WTC11 (cell line): ENCODE measurements at regions not wholly inside any gene's neighbourhood (a gene's known extent, or its start where the extent isn't known, plus 50 kb on each side); places are given as distances from the start of the nearest gene placed in this dataset.

Experiments used
- ATAC-seq: fragments of 200-7000 bp; cut with Tn5 transposase; 2 replicates; pipeline ENCODE4 v1.10.0; 2021; ENCODE audit warnings: mild to moderate bottlenecking, moderate library complexity
- CTCF ChIA-PET: fragments of 300-600 bp; sonication (Branson Sonifier 250); formaldehyde crosslinking; loops from one replicate; lab custom pipeline; 2021; ENCODE audit warnings: antibody characterized with exemption; lab: Charles Lee
- POLR2A ChIA-PET: fragments of 350-600 bp; sonication (Branson Sonifier 250); formaldehyde crosslinking; loops from one replicate; lab custom pipeline; 2021; ENCODE audit warnings: antibody characterized with exemption; lab: Charles Lee
- DNase-seq: peaks from one replicate; pipeline ENCODE4 v3.0.0; 2021; ENCODE audit warnings: low spot score
- H3K27ac Mint-ChIP-seq: 2 replicates; pipeline ENCODE4 v1.8.0; 2021; ENCODE audit warnings: mixed read lengths
- H3K27me3 Mint-ChIP-seq: 2 replicates; pipeline ENCODE4 v1.8.0; 2021; ENCODE audit warnings: low read depth, mild to moderate bottlenecking, moderate library complexity, mixed read lengths
- H3K36me3 Mint-ChIP-seq: 2 replicates; pipeline ENCODE4 v1.8.0; 2021; ENCODE audit warnings: mixed read lengths
- H3K4me1 Mint-ChIP-seq: 2 replicates; pipeline ENCODE4 v1.8.0; 2022; ENCODE audit warnings: mixed read lengths
- H3K4me3 Mint-ChIP-seq: 2 replicates; pipeline ENCODE4 v1.8.0; 2021; ENCODE audit warnings: mild to moderate bottlenecking, moderate library complexity, mixed read lengths
- H3K9me3 Mint-ChIP-seq: 2 replicates; pipeline ENCODE4 v1.8.0; 2021; ENCODE audit warnings: mixed read lengths
- ATF1 ChIP-seq: sonication (generic); formaldehyde crosslinking; IDR thresholded peaks from 2 replicates; pipeline ENCODE4 v1.8.1; 2023; ENCODE audit warnings: mild to moderate bottlenecking, moderate library complexity, missing genetic modification reagents
- CBFB ChIP-seq: sonication (generic); formaldehyde crosslinking; IDR thresholded peaks from 2 replicates; pipeline ENCODE4 v1.8.1; 2022; ENCODE audit warnings: mild to moderate bottlenecking, low read depth, missing genetic modification reagents
- FOXK1 ChIP-seq: sonication (generic); formaldehyde crosslinking; IDR thresholded peaks from 2 replicates; pipeline ENCODE4 v1.8.0; 2022; ENCODE audit warnings: mild to moderate bottlenecking, moderate library complexity, missing genetic modification reagents
- GABPB1 ChIP-seq: sonication (generic); formaldehyde crosslinking; IDR thresholded peaks from 2 replicates; pipeline ENCODE4 v1.8.1; 2023; ENCODE audit warnings: mild to moderate bottlenecking, missing genetic modification reagents
- GRHL2 ChIP-seq: fragments of 250-450 bp; sonication (Bioruptor Pico); IDR thresholded peaks from 2 replicates; pipeline ENCODE4 v1.8.0; 2022; ENCODE audit warnings: mild to moderate bottlenecking, moderate library complexity; ENCODE audit not compliant: insufficient replicate concordance, severe bottlenecking
- HMGXB4 ChIP-seq: sonication (generic); formaldehyde crosslinking; IDR thresholded peaks from 2 replicates; pipeline ENCODE4 v1.8.1; 2023; ENCODE audit warnings: mild to moderate bottlenecking, moderate library complexity, missing genetic modification reagents
- JUN ChIP-seq: sonication (generic); formaldehyde crosslinking; IDR thresholded peaks from 2 replicates; pipeline ENCODE4 v1.8.0; 2023; ENCODE audit warnings: mild to moderate bottlenecking, missing genetic modification reagents
- KAT7 ChIP-seq: sonication (generic); formaldehyde crosslinking; IDR thresholded peaks from 2 replicates; pipeline ENCODE4 v1.8.1; 2023; ENCODE audit warnings: missing genetic modification reagents, mild to moderate bottlenecking, borderline replicate concordance
- MXD4 ChIP-seq: fragments of 250-450 bp; sonication (Bioruptor Pico); IDR thresholded peaks from 2 replicates; pipeline ENCODE4 v1.8.0; 2021; ENCODE audit warnings: mild to moderate bottlenecking, moderate library complexity, borderline replicate concordance
- OVOL2 ChIP-seq: fragments of 250-450 bp; sonication (Bioruptor Pico); IDR thresholded peaks from 2 replicates; pipeline ENCODE4 v1.9.0; 2021; ENCODE audit warnings: mild to moderate bottlenecking, borderline replicate concordance
- PRDM15 ChIP-seq: sonication (generic); formaldehyde crosslinking; IDR thresholded peaks from 2 replicates; pipeline ENCODE4 v1.8.0; 2022; ENCODE audit warnings: missing genetic modification reagents
- SOX15 ChIP-seq: fragments of 250-450 bp; sonication (Bioruptor Pico); IDR thresholded peaks from 2 replicates; pipeline ENCODE4 v1.9.0; 2021; ENCODE audit warnings: mild to moderate bottlenecking
- SP1 ChIP-seq: sonication (generic); formaldehyde crosslinking; conservative IDR thresholded peaks from 2 replicates; pipeline ENCODE4 v1.8.1; 2022; ENCODE audit warnings: missing genetic modification reagents
- STAT6 ChIP-seq: sonication (generic); formaldehyde crosslinking; conservative IDR thresholded peaks from 2 replicates; pipeline ENCODE4 v1.8.1; 2023; ENCODE audit warnings: mild to moderate bottlenecking, low read depth, missing genetic modification reagents, moderate library complexity
- TEAD1 ChIP-seq: sonication (generic); formaldehyde crosslinking; IDR thresholded peaks from 2 replicates; pipeline ENCODE4 v1.8.0; 2022; ENCODE audit warnings: mild to moderate bottlenecking, missing genetic modification reagents
- TEAD4 ChIP-seq: sonication (generic); formaldehyde crosslinking; IDR thresholded peaks from 2 replicates; pipeline ENCODE4 v1.8.0; 2022; ENCODE audit warnings: mild to moderate bottlenecking, missing genetic modification reagents
- USF1 ChIP-seq: sonication (generic); formaldehyde crosslinking; IDR thresholded peaks from 2 replicates; pipeline ENCODE4 v1.8.0; 2022; ENCODE audit warnings: mild to moderate bottlenecking, missing genetic modification reagents
- ZNF121 ChIP-seq: sonication (generic); formaldehyde crosslinking; IDR thresholded peaks from 2 replicates; pipeline ENCODE4 v1.8.0; 2023; ENCODE audit warnings: missing genetic modification reagents
- ZNF232 ChIP-seq: sonication (generic); formaldehyde crosslinking; IDR thresholded peaks from 2 replicates; pipeline ENCODE4 v1.8.0; 2022; ENCODE audit warnings: mild to moderate bottlenecking, missing genetic modification reagents
- TF ChIP-seq, protein P1 (sequence below): sonication (generic); formaldehyde crosslinking; IDR thresholded peaks from 2 replicates; pipeline ENCODE4 v1.8.1; 2022; ENCODE audit warnings: low read depth, mild to moderate bottlenecking, moderate library complexity, missing genetic modification reagents, borderline replicate concordance
- TF ChIP-seq, protein P2 (sequence below): fragments of 250-450 bp; sonication (Bioruptor Pico); IDR thresholded peaks from 2 replicates; pipeline ENCODE4 v1.9.0; 2021; ENCODE audit warnings: moderate library complexity, mild to moderate bottlenecking, inconsistent platforms, borderline replicate concordance
- TF ChIP-seq, protein P3 (sequence below): sonication (generic); formaldehyde crosslinking; IDR thresholded peaks from 2 replicates; pipeline ENCODE4 v1.8.1; 2023; ENCODE audit warnings: mild to moderate bottlenecking, missing genetic modification reagents

- CTCF ChIA-PET = no interaction called here
- Mint-ChIP-seq H3K36me3 (no peaks in the 10 kb centered on the region), H3K4me3 (no peak overlapping the region), H3K27ac (no peak overlapping the region), H3K27me3 (no peaks in the 10 kb centered on the region), H3K9me3 (no peaks in the 10 kb centered on the region), H3K4me1 (peaks cover 46% of the 10 kb centered on the region)
- POLR2A ChIA-PET = no interaction called here
- ATAC-seq (no peak), DNase-seq (no peak)
- TF ChIP-seq SP1 (CRISPR knock-in tag) (no peak), ZNF232 (CRISPR knock-in tag) (no peak), STAT6 (no peak), GRHL2 (CRISPR knock-in tag) (no peak), GABPB1 (no peak), TEAD4 (CRISPR knock-in tag) (no peak), ZNF121 (CRISPR knock-in tag) (no peak), USF1 (CRISPR knock-in tag) (no peak), KAT7 (no peak), SOX15 (CRISPR knock-in tag) (no peak), FOXK1 (CRISPR knock-in tag) (no peak), TEAD1 (CRISPR knock-in tag) (no peak), CBFB (CRISPR knock-in tag) (no peak), ATF1 (no peak), JUN (CRISPR knock-in tag) (no peak)
- TF ChIP-seq, protein P1, sequence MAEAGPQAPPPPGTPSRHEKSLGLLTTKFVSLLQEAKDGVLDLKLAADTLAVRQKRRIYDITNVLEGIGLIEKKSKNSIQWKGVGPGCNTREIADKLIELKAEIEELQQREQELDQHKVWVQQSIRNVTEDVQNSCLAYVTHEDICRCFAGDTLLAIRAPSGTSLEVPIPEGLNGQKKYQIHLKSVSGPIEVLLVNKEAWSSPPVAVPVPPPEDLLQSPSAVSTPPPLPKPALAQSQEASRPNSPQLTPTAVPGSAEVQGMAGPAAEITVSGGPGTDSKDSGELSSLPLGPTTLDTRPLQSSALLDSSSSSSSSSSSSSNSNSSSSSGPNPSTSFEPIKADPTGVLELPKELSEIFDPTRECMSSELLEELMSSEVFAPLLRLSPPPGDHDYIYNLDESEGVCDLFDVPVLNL (CRISPR knock-in tag) = no peak
- TF ChIP-seq, protein P2, sequence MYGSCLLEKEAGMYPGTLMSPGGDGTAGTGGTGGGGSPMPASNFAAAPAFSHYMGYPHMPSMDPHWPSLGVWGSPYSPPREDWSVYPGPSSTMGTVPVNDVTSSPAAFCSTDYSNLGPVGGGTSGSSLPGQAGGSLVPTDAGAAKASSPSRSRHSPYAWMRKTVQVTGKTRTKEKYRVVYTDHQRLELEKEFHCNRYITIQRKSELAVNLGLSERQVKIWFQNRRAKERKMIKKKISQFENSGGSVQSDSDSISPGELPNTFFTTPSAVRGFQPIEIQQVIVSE (CRISPR knock-in tag) = no peak
- TF ChIP-seq, protein P3, sequence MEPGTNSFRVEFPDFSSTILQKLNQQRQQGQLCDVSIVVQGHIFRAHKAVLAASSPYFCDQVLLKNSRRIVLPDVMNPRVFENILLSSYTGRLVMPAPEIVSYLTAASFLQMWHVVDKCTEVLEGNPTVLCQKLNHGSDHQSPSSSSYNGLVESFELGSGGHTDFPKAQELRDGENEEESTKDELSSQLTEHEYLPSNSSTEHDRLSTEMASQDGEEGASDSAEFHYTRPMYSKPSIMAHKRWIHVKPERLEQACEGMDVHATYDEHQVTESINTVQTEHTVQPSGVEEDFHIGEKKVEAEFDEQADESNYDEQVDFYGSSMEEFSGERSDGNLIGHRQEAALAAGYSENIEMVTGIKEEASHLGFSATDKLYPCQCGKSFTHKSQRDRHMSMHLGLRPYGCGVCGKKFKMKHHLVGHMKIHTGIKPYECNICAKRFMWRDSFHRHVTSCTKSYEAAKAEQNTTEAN (CRISPR knock-in tag) = no peak
Measured at GRCh38 chr3:181793006-181793405, 81.3 kb downstream of the SOX2 start.

DNA sequence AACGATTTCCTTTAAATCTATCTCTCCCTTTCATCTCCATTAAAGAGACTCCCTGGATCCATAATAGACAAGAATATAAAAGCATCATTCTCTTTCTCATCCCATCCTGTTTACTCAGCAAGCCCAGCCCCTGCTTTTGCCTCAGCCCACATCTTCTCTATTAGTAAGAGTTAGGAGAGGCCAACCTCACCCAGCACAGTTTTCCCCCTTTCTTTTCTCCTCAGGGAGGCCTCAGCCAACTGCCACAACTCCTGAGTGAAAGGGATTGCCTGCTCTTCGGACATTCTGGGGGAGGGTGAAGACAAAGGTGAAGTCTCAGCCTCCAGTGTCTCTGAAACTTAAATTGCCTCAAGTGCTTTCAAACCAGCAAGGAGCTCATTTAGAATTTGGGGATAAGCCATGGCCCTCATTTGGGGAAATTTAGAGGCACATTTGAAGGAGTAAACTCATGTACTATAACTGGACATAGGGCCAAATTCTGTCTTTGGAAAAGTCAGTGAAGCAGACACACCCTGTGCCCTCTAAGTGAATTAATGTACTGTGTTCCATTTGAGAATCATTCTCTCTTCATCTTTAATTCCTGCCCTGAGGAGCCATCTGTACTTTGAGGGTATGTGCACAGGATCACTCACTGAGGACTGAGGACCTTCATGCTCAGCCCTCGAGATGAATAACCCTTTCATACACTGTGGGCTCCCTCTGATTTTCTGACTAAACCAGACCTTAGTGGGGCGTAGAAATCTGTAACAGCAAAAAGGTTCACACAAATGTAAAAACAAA, 82.5 kb downstream of the SOX2 start:
- Mint-ChIP-seq H3K36me3 (no peaks in the 10 kb centered on the region), H3K27me3 (no peaks in the 10 kb centered on the region), H3K4me3 (no peak overlapping the region), H3K27ac (peak overlapping the region; percentile 35; the same call in 1 of the 2 replicates), H3K4me1 (peaks cover 49% of the 10 kb centered on the region), H3K9me3 (no peaks in the 10 kb centered on the region)
- peak; percentile 48 for ATAC-seq
- CTCF ChIA-PET = interaction anchor here (0.6 kb wide), 1 partner anchor 455 kb away, joined by 4 read pairs; no protein-coding TSS in a partner anchor
- no peak for DNase-seq
- POLR2A ChIA-PET = no interaction called here
- TF ChIP-seq HMGXB4 (CRISPR knock-in tag) (no peak), MXD4 (CRISPR knock-in tag) (no peak), OVOL2 (CRISPR knock-in tag) (no peak), PRDM15 (CRISPR knock-in tag) (no peak)
- TF ChIP-seq, protein P1 (CRISPR knock-in tag) = no peak
